ENCODE measurements at regions not wholly inside any gene's neighbourhood (a gene's known extent, or its start where the extent isn't known, plus 50 kb on each side); places are given as distances from the start of the nearest gene placed in this dataset.

DNA sequence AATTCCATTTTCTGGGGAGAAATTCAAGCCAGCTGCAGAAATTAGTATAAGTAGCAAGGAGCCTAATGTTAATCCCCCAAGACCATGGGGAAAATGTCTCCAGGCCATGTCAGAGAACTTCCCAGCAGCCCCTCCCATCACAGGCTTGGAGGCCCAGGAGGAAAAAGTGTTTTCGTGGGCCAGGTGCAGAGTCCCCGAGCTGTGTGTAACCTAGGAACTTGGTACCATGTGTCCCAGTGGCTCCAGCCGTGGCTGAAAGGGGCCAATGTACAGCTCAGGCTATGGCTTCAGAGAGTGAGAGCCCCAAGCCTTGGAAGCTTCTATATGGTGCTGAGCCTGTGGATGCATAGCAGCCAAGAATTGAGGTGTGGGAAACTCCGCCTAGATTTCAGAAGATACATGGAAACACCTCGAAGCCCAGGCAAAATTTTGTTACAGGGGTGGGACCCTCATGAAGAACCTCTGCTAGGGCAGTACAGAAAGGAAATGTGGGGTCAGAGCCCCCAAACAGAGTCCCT is 286.3 kb downstream of the MATN1 start:
- ATAC-seq (ENCODE audit: low FRiP score in 2 of 2) (no peak), DNase-seq (no peak)
- Histone ChIP-seq H3K27ac (no peak overlapping the region), H3K27me3 (no peaks in the 10 kb centered on the region), H3K4me3 (no peak overlapping the region), H3K36me3 (no peaks in the 10 kb centered on the region), H3K4me1 (no peaks in the 10 kb centered on the region), H3K9me3 (peaks cover 0 to 7% (median 0%) of the 10 kb centered on the region in 4 donors)
- 75 to 78% methylated on average over 1 to 5 of the region's 5 CpGs for WGBS, 2 donors
- TF ChIP-seq POLR2AphosphoS5 (IDR thresholded peaks at IDR 0.05) (no peak), POLR2A (IDR thresholded peaks at IDR 0.05) (no peak), CTCF (IDR thresholded peaks at IDR 0.05) (no peak), EP300 (IDR thresholded peaks at IDR 0.05) (no peak)

- no peak overlapping the region for H3K4me3 ChIP-seq
- TF ChIP-seq EP300 (IDR thresholded peaks at IDR 0.05) (no peak), POLR2AphosphoS5 (IDR thresholded peaks at IDR 0.05) (no peak), POLR2A (IDR thresholded peaks at IDR 0.05) (no peak), CTCF (IDR thresholded peaks at IDR 0.05) (no peak)
- no peaks in the 10 kb centered on the region for H3K4me1 ChIP-seq
- H3K27me3 ChIP-seq: no peaks in the 10 kb centered on the region
- H3K27ac ChIP-seq: no peak overlapping the region
- H3K9me3 ChIP-seq: peaks cover 0 to 13% (median 10%) of the 10 kb centered on the region in 4 donors
- no peaks in the 10 kb centered on the region for H3K36me3 ChIP-seq
- WGBS, 2 donors: 46 to 59% methylated on average over 2 of the region's 2 CpGs
- ATAC-seq (ENCODE audit: low FRiP score in 2 of 2) (no peak), DNase-seq (no peak)
Measured at GRCh38 chr1:30427545-30427944, 295.8 kb downstream of the MATN1 start.

DNA sequence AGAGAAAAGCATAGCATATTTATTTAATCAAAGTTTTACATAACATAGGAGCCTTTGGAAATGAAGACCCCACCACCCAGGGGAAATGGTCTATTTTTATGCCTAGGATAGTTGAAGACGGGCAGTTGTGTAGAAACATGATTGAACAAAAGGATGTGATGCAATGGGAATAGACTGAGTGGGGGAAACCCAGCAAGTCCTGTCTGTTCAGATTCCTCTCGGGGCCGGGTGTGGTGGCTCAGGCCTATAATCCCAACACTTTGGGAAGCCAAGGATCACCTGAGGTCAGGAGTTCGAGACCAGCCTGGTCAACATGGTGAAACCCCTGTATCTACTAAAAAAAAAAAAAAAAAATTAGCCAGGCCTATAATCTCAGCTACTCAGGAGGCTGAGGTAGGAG is 298.3 kb downstream of the MATN1 start:
- no peaks in the 10 kb centered on the region for H3K36me3 ChIP-seq
- DNase-seq (no peak), ATAC-seq (ENCODE audit: low FRiP score in 2 of 2) (no peak)
- no peaks in the 10 kb centered on the region for H3K4me1 ChIP-seq
- H3K9me3 ChIP-seq: peaks cover 0 to 13% (median 10%) of the 10 kb centered on the region in 4 donors
- H3K27me3 ChIP-seq: no peaks in the 10 kb centered on the region
- H3K4me3 ChIP-seq: no peak overlapping the region
- no peak overlapping the region for H3K27ac ChIP-seq
- WGBS, 2 donors: 60 to 61% methylated on average over 4 of the region's 4 CpGs
- no peak for TF ChIP-seq POLR2AphosphoS5 (IDR thresholded peaks at IDR 0.05)
- TF ChIP-seq EP300 (IDR thresholded peaks at IDR 0.05): no peak
- no peak for TF ChIP-seq CTCF (IDR thresholded peaks at IDR 0.05)
- TF ChIP-seq POLR2A (IDR thresholded peaks at IDR 0.05): no peak

DNA sequence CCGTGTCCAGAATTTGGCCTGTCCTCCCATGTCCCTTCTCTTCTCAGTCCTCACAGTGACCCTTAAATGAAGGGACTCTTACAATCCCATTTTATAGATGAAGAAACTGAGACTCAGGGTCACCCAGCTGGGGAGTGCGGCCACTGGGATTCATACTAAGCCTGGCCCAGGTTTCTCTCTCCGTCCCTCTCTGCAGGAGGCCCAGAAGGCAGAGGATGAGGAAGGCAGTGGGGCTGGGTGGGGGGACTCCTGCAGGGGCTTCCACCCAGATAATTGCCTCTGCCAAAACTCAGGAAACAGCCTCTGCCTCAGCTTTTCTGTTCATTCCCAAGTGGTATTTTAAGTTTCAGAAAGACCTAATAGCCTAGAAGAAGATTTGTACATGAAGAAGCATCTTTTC is 299.8 kb downstream of the MATN1 start:
- H3K4me3 ChIP-seq: no peak overlapping the region
- ATAC-seq (ENCODE audit: low FRiP score in 2 of 2): no peak
- 71 to 82% methylated on average over 3 of the region's 3 CpGs for WGBS, 2 donors
- H3K27ac ChIP-seq: no peak overlapping the region
- peaks cover 0 to 13% (median 10%) of the 10 kb centered on the region in 4 donors for H3K9me3 ChIP-seq
- TF ChIP-seq EP300 (IDR thresholded peaks at IDR 0.05): no peak
- no peak for TF ChIP-seq POLR2AphosphoS5 (IDR thresholded peaks at IDR 0.05)
- no peaks in the 10 kb centered on the region for H3K36me3 ChIP-seq
- no peak for DNase-seq
- H3K27me3 ChIP-seq: no peaks in the 10 kb centered on the region
- no peaks in the 10 kb centered on the region for H3K4me1 ChIP-seq

DNA sequence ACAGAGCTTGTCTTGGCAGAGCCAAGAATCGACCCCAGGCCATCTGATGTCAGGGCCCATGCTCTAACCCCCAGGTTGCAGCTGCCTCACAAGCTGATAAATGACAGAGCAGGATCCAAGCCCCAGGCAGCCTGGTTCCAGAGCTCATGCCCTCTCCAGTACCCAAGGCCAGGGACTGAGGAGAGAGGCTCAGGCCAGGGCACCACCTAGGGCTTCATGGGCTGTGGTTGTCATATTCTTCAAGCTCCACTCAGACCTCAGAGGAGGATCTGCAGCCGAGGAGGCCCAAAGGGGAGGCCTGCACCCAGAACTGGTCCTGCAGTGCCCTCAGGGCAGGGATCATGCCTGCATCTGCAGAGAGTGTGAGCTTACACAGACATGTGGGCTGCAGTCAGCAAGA is 301.1 kb downstream of the MATN1 start:
- no peaks in the 10 kb centered on the region for H3K27me3 ChIP-seq
- no peaks in the 10 kb centered on the region for H3K36me3 ChIP-seq
- no peaks in the 10 kb centered on the region for H3K4me1 ChIP-seq
- TF ChIP-seq CTCF (IDR thresholded peaks at IDR 0.05) (no peak), POLR2AphosphoS5 (IDR thresholded peaks at IDR 0.05) (no peak)
- WGBS, 2 donors: 60% methylated on average over 2 of the region's 2 CpGs
- no peak overlapping the region for H3K27ac ChIP-seq
- H3K9me3 ChIP-seq: peaks cover 0 to under 1% (median 0%) of the 10 kb centered on the region in 4 donors
- DNase-seq (no peak), ATAC-seq (ENCODE audit: low FRiP score in 2 of 2) (no peak)
- no peak overlapping the region for H3K4me3 ChIP-seq

All from upper lobe of left lung (tissue), 6 donors.